Right ventricle myocardium inferior (tissue), 1 donor: ENCODE measurements at regions not wholly inside any gene's neighbourhood (a gene's known extent, or its start where the extent isn't known, plus 50 kb on each side); places are given as distances from the start of the nearest gene placed in this dataset.
A peak's percentile ranks its signal among the peaks of the same experiment; 100 is the strongest.

ENCODE experiments used
- ATAC-seq: fragments of 200-7000 bp; cut with Tn5 transposase; one replicate; pipeline ENCODE4 v1.9.1; 2020; ENCODE audit warnings: mild to moderate bottlenecking, moderate library complexity
- DNase-seq: peaks from one replicate; pipeline ENCODE4 v3.0.0; 2021; ENCODE audit errors: missing footprints
- intact Hi-C: fragments of 100-400 bp; cut with DNase I; formaldehyde crosslinking; loops from one replicate; pipeline ENCODE4 v1.11.0; 2022
- donor health status: DM: no; HTN: yes; CAD: no; lungs with severe emphysema.

DNA sequence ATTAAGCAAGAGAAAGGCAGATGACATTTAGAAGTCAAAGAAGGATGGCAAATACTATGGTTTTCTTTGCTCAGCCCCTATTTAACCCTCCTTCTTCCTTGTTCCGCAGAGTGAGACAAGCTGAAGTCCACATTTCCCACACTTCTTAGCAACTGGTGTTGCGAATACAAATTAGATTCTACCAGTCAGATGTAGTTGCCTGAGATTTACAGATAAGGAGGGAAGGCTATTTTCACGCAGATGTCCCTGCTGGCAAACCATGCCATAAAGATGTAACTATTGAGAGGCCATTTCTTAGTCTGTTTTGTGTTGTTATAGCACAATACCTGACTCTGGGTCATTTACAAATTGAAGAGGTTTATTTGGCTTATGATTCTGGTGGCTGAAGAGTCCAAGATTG lies 84.3 kb downstream of the ZC3H11B start:
- no peak for DNase-seq
- intact Hi-C loops = no loop called here
- ATAC-seq = no peak

DNA sequence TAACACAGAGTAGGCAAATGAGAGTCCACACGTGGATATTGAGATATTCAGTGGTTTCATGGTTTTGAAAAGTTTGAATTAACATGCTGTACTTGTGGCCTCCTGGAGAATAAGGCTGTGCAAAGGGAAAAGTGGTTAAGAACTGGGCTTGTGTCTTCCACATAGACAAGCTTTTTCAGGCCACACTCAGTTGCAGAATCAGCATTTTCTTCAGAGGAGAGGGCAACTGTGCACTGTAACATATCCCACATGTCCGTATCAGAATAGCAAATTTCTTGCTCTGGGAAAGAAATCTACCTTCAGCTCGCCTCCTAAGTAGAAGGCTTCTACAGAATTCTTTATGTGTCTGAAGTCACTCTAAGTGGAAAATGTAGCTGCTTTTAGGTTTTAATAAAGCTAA lies 84.9 kb downstream of the ZC3H11B start:
- intact Hi-C loops = no loop called here
- no peak for DNase-seq
- no peak for ATAC-seq

DNA sequence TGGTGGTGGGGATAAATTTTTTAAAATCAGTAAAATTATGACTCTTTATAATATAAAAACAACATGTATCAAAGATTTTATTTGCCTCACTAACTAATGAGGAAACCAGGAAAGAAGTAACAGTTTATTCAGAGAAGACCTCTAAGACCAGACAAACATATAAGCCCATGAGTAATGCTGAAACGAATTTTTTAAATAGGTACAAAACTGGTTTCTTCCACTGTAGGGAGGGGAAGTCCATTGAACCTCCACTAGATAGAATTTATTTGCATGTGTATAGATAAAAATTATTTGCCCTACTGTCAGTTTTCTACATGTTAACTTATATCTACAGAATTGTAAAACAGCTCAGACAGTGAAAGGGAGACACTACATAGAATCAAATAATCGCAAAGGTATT lies 86.8 kb downstream of the ZC3H11B start:
- no peak for DNase-seq
- no peak for ATAC-seq
- intact Hi-C loops = no loop called here

DNA sequence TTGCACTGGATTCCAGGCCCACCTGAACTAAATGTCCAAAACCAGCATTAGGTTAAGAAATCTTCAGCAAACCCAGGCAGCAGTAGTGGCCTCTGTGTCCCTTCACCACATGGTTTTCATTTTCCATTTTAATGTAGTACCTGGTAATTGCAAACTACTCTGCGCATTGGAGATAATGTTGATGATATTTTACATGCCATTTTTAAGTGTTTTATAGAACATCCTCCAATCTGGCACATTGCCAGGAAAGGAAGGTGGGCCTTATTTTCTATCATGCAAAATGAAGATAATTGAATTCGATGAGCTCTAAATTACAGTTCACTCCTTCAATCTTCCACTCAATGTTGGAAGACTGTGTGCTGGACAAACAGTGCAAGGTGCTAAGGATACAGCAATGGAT lies 89.5 kb downstream of the ZC3H11B start:
- intact Hi-C loops = no loop called here
- DNase-seq (no peak), ATAC-seq (no peak)

DNA sequence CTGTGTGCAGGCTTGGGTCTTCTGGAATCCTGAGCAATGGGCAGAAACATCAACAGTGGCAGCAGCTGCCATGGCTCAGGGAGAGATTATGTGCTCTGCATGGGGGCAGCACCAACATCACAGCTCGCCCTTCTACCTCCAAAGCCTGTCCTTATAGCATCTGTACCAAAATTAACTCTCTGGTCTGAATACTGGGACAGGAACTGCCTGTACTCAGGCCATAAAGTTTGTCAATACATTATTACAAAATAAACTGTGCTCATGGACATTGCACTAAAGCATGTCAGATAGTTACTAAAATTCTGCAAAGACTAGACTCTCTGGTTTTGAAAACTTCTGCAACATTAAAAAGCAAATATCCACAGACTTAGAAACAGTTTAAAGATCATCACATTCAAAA lies 91.6 kb downstream of the ZC3H11B start:
- DNase-seq (no peak), ATAC-seq (no peak)
- intact Hi-C loops = no loop called here

DNA sequence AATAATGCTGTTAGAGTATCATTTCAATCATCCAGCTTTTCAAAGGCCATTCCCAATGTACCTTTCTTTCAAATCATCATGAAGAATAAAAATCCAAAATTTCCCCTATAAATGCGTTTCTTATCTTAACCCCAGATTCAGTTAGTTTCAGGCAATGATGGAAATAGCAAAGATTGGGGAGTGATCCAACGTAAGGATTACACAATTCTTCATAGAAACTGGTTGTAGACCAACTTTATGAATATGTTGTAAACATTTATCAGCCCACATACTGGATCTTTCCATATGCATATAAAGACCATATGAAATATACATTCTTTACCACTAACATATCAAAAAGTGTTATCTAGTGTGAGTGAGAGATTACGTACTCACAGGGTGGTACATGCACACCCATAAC lies 92.7 kb downstream of the ZC3H11B start:
- ATAC-seq = no peak
- no peak for DNase-seq
- intact Hi-C loops = no loop called here

DNA sequence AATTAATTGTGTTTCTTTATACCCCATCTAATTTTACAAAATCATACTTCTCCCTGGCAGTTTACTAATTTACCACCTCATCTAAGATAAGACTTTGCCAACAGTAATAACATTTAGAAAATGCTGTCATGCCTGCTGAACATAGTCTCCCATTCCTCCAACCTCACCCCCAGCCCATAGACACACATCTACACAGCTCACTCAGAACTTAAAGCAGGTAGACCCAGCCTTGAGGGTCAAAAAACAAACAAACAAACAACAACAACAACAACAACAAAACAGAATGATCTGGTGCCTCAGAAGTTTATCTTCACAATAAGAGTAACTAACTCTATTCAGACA lies 94.0 kb downstream of the ZC3H11B start:
- intact Hi-C loops = no loop called here
- ATAC-seq = no peak
- DNase-seq = no peak

DNA sequence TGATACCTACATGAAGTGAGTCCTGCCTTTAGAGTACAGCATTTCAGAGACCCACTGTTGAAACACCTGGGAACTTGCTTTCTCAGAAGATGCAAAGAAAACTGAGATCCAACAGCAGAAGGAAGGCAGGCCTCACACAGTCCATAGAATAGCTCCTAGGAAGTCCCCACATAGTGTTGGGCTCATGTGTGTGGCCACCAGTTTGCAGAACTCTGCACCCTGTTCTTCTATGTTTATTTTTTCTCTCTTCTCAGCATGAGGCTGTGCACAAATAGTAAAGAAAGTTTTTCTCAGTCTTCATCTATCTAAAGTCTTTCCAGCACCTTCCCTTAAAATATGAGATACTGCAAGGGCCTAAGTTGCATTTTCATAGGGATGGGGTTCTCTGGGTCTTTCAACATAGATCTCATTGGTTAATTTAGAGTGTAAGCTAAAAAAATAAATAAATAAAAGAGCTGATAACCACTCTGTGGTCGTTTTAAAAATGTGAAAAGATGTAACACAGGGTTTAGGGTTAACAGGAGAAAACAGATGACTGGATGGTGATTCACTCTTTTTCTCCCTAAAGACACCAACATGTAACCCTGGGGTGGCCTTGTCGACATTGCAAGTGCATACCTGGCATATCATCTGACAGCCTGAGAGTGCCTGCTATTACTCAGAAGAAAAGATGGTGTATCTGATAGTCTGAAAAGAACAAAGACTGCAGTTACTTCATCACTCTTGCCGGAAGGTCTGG lies 94.6 kb downstream of the ZC3H11B start:
- DNase-seq = no peak
- no peak for ATAC-seq
- intact Hi-C loops = no loop called here

DNA sequence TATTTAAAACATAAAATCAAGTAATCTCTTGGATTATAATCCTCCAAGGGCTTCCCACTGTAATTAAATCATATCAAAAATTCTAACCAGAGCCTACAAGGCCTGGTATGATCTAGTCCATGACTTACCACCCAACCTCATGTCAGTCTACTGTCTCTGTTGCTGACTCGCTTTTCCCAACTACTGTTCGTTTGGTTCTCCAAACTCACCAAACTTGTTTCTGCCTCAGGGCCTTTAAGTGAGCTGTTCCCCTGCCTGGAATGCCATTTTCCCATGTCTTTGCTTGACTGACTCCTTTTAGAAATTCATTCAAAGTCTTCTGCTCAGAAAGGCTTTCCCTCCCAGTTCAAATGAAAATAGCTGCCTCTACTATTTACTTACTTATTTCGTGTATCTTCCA lies 95.9 kb downstream of the ZC3H11B start:
- no peak for DNase-seq
- intact Hi-C loops = no loop called here
- ATAC-seq = no peak

DNA sequence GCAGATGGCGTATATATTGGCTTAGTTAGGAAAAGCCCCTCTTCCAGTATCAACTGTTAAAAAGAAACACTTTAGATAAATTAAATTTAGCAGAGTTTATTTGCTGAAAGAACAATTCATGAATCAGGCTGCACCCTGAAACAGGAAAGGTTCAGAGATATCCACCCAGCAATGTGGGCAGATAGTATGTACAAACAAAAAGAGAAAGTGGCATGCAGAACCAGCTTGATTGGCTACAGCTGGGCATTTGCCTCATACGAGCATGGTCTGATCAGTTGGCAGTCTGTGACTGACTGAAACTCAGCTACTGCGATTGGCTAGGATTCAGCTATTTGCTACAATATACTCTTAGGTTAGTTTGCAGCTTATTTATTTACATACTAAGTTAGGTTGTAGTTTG lies 98.2 kb downstream of the ZC3H11B start:
- peak; percentile 39 for ATAC-seq
- intact Hi-C loops = no loop called here
- no peak for DNase-seq

DNA sequence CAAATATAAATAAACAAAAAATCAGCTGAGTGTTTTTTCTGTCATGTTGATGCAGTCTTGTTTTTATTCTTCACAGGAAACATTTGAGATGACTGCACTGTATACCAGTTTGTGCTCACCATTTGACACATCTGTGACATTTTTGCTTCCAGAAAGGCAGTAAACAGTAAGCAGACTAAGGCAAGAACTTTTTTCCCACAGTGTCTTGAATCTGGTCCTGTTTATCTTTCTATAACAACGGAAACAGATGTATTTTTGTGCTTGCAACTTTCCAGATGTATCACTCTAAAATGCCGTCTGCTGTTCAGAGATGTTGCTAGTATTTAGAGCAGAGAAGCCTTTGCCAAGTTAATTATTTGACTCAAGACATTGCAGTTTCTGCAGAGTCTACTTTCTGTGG lies 105.5 kb downstream of the ZC3H11B start:
- DNase-seq (no peak), ATAC-seq (no peak)
- intact Hi-C loops = no loop called here

DNA sequence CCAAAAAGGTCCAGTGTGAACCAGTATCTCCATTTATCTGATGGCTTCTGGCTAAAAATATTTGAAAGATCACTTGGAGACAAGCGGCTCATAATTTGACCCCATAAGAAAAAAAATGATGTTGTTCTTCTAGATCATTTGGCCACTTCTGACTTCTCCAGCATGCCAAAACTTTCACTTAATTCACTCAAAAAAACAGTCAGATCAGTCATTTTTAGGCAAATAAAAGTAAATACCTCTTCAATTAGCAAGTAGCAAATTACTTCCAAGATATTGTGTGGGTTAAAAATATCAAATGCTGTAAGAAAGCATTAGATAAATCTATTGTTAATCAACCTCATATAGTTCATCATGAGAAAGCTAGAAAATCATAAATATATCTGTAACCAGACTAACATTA lies 106.0 kb downstream of the ZC3H11B start:
- DNase-seq (no peak), ATAC-seq (no peak)
- intact Hi-C loops = no loop called here

DNA sequence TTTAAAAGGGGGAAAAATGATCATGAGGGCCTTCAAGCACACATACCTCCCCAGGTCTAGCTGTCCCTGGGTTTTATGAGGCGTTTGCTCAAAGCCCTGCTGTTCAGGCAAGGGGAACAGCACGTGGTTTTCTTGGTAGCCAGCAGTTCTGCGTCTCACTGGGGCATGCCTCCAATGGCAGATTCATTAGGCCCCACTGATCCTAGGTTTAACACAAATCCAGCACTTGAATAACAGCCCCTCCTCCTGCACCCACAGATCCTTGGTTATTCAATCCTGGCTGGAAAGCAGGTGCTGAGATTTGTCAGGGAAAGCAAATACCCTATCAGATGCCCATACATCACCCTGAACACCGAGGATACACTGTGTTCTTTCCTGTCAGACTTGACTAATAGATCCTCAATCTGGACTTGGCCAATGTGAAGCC lies 106.4 kb downstream of the ZC3H11B start:
- no peak for ATAC-seq
- no peak for DNase-seq
- intact Hi-C loops = no loop called here

DNA sequence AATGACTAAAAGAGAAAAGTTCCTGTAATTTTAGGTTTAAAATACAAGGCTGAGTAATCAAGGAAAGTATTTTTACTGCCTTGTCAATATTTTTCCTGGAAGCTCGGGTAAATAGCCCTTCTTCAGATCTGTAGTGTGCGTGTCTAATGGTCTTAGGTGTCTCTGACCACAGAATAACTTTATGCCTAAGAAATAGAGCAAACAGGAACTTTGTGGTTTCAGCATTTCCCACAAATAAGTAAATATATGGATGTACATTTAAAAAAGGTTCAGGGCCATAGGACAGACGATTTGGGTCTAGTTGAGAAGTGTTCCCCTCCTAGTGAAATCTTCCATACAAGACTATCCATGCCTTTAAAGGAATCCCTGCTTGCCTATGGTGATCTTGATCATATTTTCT lies 107.0 kb downstream of the ZC3H11B start:
- DNase-seq (no peak), ATAC-seq (no peak)
- intact Hi-C loops = no loop called here

DNA sequence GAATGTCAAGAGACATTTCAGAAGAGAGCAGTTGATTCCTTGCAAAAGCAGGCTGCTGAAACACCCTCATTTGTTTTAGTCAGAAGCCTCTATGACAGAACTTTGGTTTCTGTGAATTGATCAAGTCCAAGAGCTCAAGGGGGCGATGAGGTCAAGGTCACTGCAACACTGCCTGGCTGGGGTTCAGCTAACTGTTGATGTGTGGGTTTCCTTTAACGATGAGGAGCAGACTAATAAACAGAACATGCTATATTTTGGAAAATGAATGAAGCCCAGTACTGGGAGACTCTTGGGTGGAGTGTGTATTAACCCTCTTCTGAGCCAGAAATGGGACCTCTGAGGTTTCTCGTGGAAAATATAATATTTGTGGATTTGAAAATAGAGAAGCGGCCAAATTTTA lies 109.3 kb downstream of the ZC3H11B start:
- intact Hi-C loops = no loop called here
- no peak for ATAC-seq
- DNase-seq = no peak

DNA sequence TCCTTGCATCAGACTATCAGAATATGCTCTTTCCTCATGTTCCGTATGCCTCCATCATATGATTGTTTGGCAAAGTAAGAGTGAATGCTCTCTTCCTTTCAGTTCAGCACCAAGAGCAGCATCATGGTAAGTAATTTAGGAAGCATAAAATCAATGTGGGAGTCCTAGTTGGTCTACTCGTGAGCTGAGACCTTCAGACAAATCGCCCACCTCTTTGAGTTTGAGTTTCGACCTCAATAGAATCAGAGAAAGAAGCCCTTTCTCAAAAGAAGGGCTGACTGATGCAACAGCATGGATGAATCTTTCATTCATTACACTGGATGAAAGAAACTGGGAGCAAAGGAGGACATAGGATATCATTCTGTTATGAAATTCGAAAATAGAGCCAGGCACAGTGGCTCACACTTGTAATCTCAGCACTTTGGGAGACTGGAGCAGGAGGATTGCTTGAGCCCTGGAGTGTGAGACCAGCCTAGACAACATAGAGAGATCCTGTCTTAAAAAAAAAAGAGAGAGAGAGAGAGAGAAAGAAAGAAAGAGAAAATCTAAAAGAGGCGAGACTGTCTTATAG lies 112.5 kb downstream of the ZC3H11B start:
- ATAC-seq (no peak), DNase-seq (no peak)
- intact Hi-C loops = no loop called here

DNA sequence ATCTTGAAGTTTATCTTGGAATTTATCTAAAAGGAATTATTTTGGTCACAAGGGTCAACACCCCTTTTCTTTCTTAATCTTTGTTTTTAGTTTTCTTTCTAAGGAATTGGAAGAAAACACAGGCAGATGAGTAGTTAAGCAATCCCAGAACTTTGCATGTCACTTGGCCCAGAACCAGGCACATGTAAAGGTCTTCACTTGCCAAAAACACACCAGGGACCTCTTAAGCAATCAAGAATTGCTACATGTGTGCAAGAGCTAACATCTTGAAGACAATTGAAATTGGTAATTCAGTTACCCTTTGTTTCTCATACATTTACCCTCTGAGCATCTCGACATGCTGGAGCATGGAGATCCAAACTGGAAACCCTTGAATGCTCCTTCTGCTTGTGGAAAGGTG lies 114.2 kb downstream of the ZC3H11B start:
- DNase-seq = no peak
- ATAC-seq = no peak

DNA sequence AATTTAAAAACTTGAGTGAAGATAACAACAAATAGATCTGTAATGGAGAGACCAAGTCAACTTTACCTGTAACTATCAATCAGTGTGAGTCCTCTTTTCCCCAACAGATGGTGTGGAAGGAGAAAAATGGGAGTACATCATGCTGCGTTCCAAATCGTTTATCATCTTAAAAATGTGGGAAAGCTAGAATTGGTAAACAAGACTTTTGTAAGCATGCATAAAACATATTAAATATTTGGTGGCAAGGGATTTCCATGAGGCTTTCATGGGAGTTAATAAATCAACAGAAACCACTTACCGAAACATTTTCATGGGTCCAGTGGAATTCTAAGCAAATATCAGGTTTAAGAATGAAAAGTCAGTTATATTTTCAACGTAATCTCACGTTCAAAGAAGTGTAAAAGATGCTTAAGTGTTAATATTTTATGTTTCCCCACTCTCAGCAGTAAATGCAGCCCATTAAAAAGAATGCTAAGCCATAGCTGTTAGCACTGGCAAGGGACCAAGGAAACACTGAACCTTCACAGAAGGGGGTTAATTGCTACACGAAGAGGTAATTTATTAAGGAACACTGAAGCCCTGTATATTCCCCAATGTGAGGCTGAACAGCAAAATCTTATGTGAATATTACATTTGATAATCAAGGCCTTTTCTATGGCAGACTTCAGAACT lies 117.0 kb downstream of the ZC3H11B start:
- intact Hi-C loops = no loop called here
- ATAC-seq (no peak), DNase-seq (no peak)

More for the DNA sequence above, 114.2 kb downstream of the ZC3H11B start:
- intact Hi-C loops = no loop called here

DNA sequence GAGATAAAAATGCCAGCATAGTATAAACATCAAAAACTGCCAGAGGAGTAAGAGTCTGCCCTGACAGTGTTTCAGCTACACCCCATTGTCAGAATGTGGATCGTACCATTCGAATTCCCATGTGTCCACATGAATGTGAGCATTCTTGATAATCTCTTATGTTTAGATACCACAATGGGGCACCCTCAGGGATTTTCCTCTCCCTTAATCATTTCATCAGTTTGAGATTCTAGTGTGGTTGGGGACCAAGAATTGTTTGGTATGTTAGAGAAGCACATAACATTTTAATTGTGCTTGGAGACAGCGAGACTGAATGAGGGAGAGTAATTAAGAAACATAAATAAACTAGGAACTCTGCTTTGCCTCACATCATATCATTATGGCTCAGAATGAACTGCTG lies 120.2 kb downstream of the ZC3H11B start:
- ATAC-seq = no peak
- no peak for DNase-seq
- intact Hi-C loops = no loop called here

DNA sequence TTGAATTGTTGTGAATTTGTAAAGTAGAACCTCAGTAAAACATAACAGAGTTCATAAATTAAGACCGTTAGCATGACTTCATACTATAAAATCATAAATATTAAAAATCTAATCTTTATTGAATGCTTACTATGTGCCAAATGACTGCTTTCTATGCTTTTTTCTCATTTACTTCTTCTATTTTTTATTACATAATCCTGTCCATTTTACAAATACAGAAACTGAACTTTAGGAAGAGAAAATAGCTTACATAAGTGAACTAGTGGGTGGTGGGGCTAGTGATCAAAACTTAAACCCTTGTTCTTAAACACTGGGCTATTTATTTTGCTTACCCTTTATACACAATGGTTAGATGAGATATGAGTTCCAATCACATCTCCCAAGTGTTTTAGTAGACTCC lies 122.3 kb downstream of the ZC3H11B start:
- intact Hi-C loops = no loop called here
- DNase-seq (no peak), ATAC-seq (no peak)

DNA sequence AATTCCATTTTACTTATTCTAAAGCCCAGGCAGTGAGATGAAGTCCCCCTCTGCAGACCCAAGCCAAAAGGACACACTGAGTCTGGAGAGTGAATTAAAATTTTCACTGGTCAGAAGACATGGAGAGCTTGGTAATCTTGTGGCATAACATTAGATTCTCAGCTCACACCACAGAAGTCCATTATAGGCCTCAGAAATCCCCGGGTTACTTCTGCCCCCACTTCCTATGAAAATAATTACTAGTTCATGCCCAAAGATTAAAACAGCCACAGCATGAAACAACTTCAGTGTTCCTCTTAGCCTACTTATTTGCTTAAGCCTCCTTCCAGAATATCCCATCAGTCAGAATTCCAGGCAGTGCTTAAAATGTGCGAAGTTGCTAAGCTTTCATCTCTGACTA lies 123.3 kb downstream of the ZC3H11B start:
- no peak for ATAC-seq
- DNase-seq = no peak
- intact Hi-C loops = no loop called here
